Neural cell (in vitro differentiated cells): ENCODE measurements at regions not wholly inside any gene's neighbourhood (a gene's known extent, or its start where the extent isn't known, plus 50 kb on each side); places are given as distances from the start of the nearest gene placed in this dataset.

Source experiments
- H2AFZ ChIP-seq: fragments of 200-600, 300-800 bp; sonication (generic), shearing (Covaris generic); 2 replicates; pipeline ENCODE4 v1.6.0; 2014; ENCODE audit warnings: low read depth, mild to moderate bottlenecking, antibody characterized with exemption, low read length, moderate library complexity
- H3F3A ChIP-seq: fragments of 200-600 bp; shearing (Covaris generic); 2 replicates; pipeline ENCODE4 v1.6.1; 2016; ENCODE audit warnings: mild to moderate bottlenecking, moderate library complexity, mixed read lengths, antibody characterized with exemption, low read length; ENCODE audit not compliant: insufficient read depth, poor library complexity, severe bottlenecking
- H3K27ac ChIP-seq: fragments of 200-600, 300-800 bp; sonication (generic), shearing (Covaris generic); 2 replicates; pipeline ENCODE4 v1.5.1; 2014; ENCODE audit warnings: mild to moderate bottlenecking, low read length, moderate library complexity
- H3K27me3 ChIP-seq: fragments of 300-800, 200-600 bp; sonication (generic), shearing (Covaris generic); 2 replicates; pipeline ENCODE4 v1.6.0; 2014; ENCODE audit warnings: mild to moderate bottlenecking, low read depth, low read length, moderate library complexity; ENCODE audit not compliant: insufficient read depth
- H3K36me3 ChIP-seq: fragments of 300-800, 200-600 bp; sonication (generic), shearing (Covaris generic); 2 replicates; pipeline ENCODE4 v1.5.1; 2014; ENCODE audit warnings: mild to moderate bottlenecking, antibody characterized with exemption, low read length, moderate library complexity; ENCODE audit not compliant: insufficient read depth
- H3K4me2 ChIP-seq: fragments of 300-800, 200-600 bp; sonication (generic), shearing (Covaris generic); 2 replicates; pipeline ENCODE4 v1.6.0; 2014; ENCODE audit warnings: mild to moderate bottlenecking, low read length
- H3K4me3 ChIP-seq: fragments of 300-800, 200-600 bp; sonication (generic), shearing (Covaris generic); 2 replicates; pipeline ENCODE4 v1.5.1; 2014; ENCODE audit warnings: mild to moderate bottlenecking, low read length, moderate library complexity
- H3K79me2 ChIP-seq: fragments of 200-600 bp; shearing (Covaris generic); replicated peaks from 2 replicates; pipeline ENCODE4 v1.6.0; 2014; ENCODE audit warnings: mild to moderate bottlenecking, low read length, moderate library complexity; ENCODE audit not compliant: insufficient read depth
- H3K9ac ChIP-seq: fragments of 300-800, 200-600 bp; sonication (generic), shearing (Covaris generic); 2 replicates; pipeline ENCODE4 v1.6.1; 2016; ENCODE audit warnings: mild to moderate bottlenecking, low read length, mixed read lengths
- H3K9me2 ChIP-seq: fragments of 200-600 bp; shearing (Covaris generic); 2 replicates; pipeline ENCODE4 v1.6.1; 2016; ENCODE audit warnings: mild to moderate bottlenecking, low read length, mixed read lengths; ENCODE audit not compliant: insufficient read depth
- H3K9me3 ChIP-seq: fragments of 200-600, 300-800 bp; sonication (generic), shearing (Covaris generic); 2 replicates; pipeline ENCODE4 v1.6.1; 2016; ENCODE audit warnings: mild to moderate bottlenecking, mixed run types, low read length, moderate library complexity, mixed read lengths
- H4K20me1 ChIP-seq: fragments of 200-600 bp; shearing (Covaris generic); 2 replicates; pipeline ENCODE4 v1.6.1; 2016; ENCODE audit warnings: mild to moderate bottlenecking, mixed run types; ENCODE audit not compliant: insufficient read depth
- CTCF ChIP-seq: fragments of 450-650 bp; IDR thresholded peaks from 2 replicates; pipeline ENCODE4 v1.5.1; 2014; ENCODE audit warnings: antibody characterized with exemption, mild to moderate bottlenecking, moderate library complexity; ENCODE audit not compliant: poor library complexity, severe bottlenecking
- EP300 ChIP-seq: fragments of 450-650 bp; conservative IDR thresholded peaks from 2 replicates; pipeline ENCODE4 v1.6.1; 2014; ENCODE audit warnings: antibody characterized with exemption, mild to moderate bottlenecking, moderate library complexity; ENCODE audit not compliant: poor library complexity, severe bottlenecking
- EZH2 ChIP-seq: fragments of 200-600, 300-800 bp; shearing (Covaris generic), sonication (generic); IDR thresholded peaks from 2 replicates; pipeline ENCODE4 v1.6.1; 2014; ENCODE audit warnings: antibody characterized with exemption, low read length, borderline replicate concordance, mild to moderate bottlenecking; ENCODE audit not compliant: insufficient read depth, poor library complexity, severe bottlenecking
- MXI1 ChIP-seq: fragments of 450-650 bp; conservative IDR thresholded peaks from 2 replicates; pipeline ENCODE4 v1.6.1; 2014; ENCODE audit warnings: antibody characterized with exemption, mild to moderate bottlenecking; ENCODE audit not compliant: poor library complexity, severe bottlenecking
- POLR2AphosphoS5 ChIP-seq: IDR thresholded peaks from 2 replicates; pipeline ENCODE4 v1.6.1; 2012
- RAD21 ChIP-seq: fragments of 450-650 bp; conservative IDR thresholded peaks from 2 replicates; pipeline ENCODE4 v1.6.1; 2014; ENCODE audit warnings: antibody characterized with exemption, mild to moderate bottlenecking, moderate library complexity
- REST ChIP-seq: IDR thresholded peaks from 2 replicates; pipeline ENCODE4 v1.6.1; 2012; ENCODE audit warnings: borderline replicate concordance
- SMC3 ChIP-seq: fragments of 450-650 bp; conservative IDR thresholded peaks from 2 replicates; pipeline ENCODE4 v1.6.1; 2014; ENCODE audit warnings: antibody characterized with exemption, mild to moderate bottlenecking, moderate library complexity; ENCODE audit not compliant: poor library complexity

- Histone ChIP-seq H3K36me3 (no peaks in the 10 kb centered on the region), H3K79me2 (no peaks in the 10 kb centered on the region), H3K27ac (no peak overlapping the region), H3K9me2 (no peaks in the 10 kb centered on the region), H3K9ac (no peak overlapping the region), H3K9me3 (no peaks in the 10 kb centered on the region), H3K27me3 (no peaks in the 10 kb centered on the region), H3K4me2 (no peak overlapping the region), H4K20me1 (no peaks in the 10 kb centered on the region), H3K4me3 (no peak overlapping the region), H2AFZ (no peak overlapping the region), H3F3A (no peaks in the 10 kb centered on the region)
- TF ChIP-seq REST (no peak), SMC3 (no peak), EP300 (no peak), MXI1 (no peak), CTCF (no peak)
Measured at GRCh38 chr5:158063052-158063451, 204.1 kb upstream of the CLINT1 start.

GRCh38 chr5:158061451-158061850 lies 202.5 kb upstream of the CLINT1 start:
- no peaks in the 10 kb centered on the region for H4K20me1 ChIP-seq
- H3K27ac ChIP-seq, result no peak overlapping the region
- H3F3A ChIP-seq, result no peaks in the 10 kb centered on the region
- no peak overlapping the region for H3K4me3 ChIP-seq
- no peaks in the 10 kb centered on the region for H3K36me3 ChIP-seq
- H3K9me3 ChIP-seq, result no peaks in the 10 kb centered on the region
- TF ChIP-seq REST (no peak), RAD21 (no peak), EZH2 (no peak), MXI1 (no peak), POLR2AphosphoS5 (no peak), CTCF (no peak)
- no peak overlapping the region for H3K9ac ChIP-seq
- H3K9me2 ChIP-seq, result no peaks in the 10 kb centered on the region
- H3K27me3 ChIP-seq, result no peaks in the 10 kb centered on the region
- no peak overlapping the region for H2AFZ ChIP-seq
- H3K79me2 ChIP-seq, result no peaks in the 10 kb centered on the region
- no peak overlapping the region for H3K4me2 ChIP-seq
